Breast epithelium (tissue), 3 donors: ENCODE measurements at regions not wholly inside any gene's neighbourhood (a gene's known extent, or its start where the extent isn't known, plus 50 kb on each side); places are given as distances from the start of the nearest gene placed in this dataset.
"Not testable (repeated sequence)": the region's sequence is repeated elsewhere in the genome, so short reads cannot be mapped to it uniquely, and the experiment has no call there.

Source experiments
- POLR2A ChIP-seq: fragments of 450-650 bp; IDR thresholded peaks from one replicate; pipeline ENCODE4 v1.6.1; 2016; ENCODE audit warnings: antibody characterized with exemption, mild to moderate bottlenecking, moderate library complexity
- POLR2AphosphoS5 ChIP-seq, 3 donors: sonication (generic); formaldehyde crosslinking; IDR thresholded peaks; one replicate each; pipeline ENCODE4 v1.6.1; 2017; ENCODE audit warnings: antibody characterized with exemption in 3 of 3
- TF ChIP-seq, protein P1 (sequence below), 3 donors: fragments of 450-650 bp; IDR thresholded peaks; one replicate each; pipeline ENCODE4 v1.5.1; 2016 to 2017; ENCODE audit warnings: antibody characterized with exemption in 3 of 3, mild to moderate bottlenecking in 3 of 3, moderate library complexity in 3 of 3

DNA sequence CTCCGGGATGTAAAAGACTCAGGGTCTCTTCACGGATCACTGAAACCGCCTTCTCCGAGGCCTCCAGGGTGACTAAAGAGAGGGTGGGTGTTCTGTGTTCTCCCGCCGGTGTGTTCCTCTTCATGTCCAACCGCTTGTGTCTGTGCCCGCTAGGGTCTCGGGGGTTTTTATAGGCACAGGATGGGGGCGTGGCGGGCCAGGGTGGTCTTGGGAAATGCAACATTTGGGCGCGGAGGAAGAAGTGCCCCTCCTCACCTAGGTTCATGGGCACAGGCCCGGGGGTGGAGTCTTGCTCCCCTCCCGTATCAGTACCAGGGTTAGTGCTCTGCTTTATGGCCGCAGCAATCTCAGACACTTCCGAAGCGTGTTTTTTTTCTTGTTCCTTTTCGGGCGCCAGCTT, 95.3 kb upstream of the ZNF322 start:
- TF ChIP-seq, protein P1, sequence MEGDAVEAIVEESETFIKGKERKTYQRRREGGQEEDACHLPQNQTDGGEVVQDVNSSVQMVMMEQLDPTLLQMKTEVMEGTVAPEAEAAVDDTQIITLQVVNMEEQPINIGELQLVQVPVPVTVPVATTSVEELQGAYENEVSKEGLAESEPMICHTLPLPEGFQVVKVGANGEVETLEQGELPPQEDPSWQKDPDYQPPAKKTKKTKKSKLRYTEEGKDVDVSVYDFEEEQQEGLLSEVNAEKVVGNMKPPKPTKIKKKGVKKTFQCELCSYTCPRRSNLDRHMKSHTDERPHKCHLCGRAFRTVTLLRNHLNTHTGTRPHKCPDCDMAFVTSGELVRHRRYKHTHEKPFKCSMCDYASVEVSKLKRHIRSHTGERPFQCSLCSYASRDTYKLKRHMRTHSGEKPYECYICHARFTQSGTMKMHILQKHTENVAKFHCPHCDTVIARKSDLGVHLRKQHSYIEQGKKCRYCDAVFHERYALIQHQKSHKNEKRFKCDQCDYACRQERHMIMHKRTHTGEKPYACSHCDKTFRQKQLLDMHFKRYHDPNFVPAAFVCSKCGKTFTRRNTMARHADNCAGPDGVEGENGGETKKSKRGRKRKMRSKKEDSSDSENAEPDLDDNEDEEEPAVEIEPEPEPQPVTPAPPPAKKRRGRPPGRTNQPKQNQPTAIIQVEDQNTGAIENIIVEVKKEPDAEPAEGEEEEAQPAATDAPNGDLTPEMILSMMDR (IDR thresholded peaks at IDR 0.05), result not testable (repeated sequence)
- not testable (repeated sequence) for TF ChIP-seq POLR2A; POLR2AphosphoS5 (IDR thresholded peaks at IDR 0.05)
